NCI-H748 (cell line): ENCODE measurements at regions not wholly inside any gene's neighbourhood (a gene's known extent, or its start where the extent isn't known, plus 50 kb on each side); places are given as distances from the start of the nearest gene placed in this dataset.
"Not testable (repeated sequence)": the region's sequence is repeated elsewhere in the genome, so short reads cannot be mapped to it uniquely, and the experiment has no call there.

Experiments used
- DNase-seq: peaks from one replicate; lab custom pipeline; 2025; ENCODE audit not compliant: unreplicated experiment; lab: John Stamatoyannopoulos, UW

GRCh38 chr3:75241226-75241962 is 422.7 kb upstream of the FRG2C start:
- not testable (repeated sequence) for DNase-seq

- peak; percentile 5 for DNase-seq
Observed at GRCh38 chr3:75242012-75242735, 422.0 kb upstream of the FRG2C start.

GRCh38 chr3:75248974-75249373 is 415.2 kb upstream of the FRG2C start:
- DNase-seq = no peak

- peak; percentile 69 for DNase-seq
Observed at GRCh38 chr3:75254685-75255084, 409.4 kb upstream of the FRG2C start.

GRCh38 chr3:75258825-75259683 is 405.1 kb upstream of the FRG2C start:
- peak; percentile 33 for DNase-seq

GRCh38 chr3:75260975-75261374 is 403.2 kb upstream of the FRG2C start:
- not testable (repeated sequence) for DNase-seq

GRCh38 chr3:75262661-75263060 is 401.5 kb upstream of the FRG2C start:
- no peak for DNase-seq

GRCh38 chr3:75265897-75266296 is 398.2 kb upstream of the FRG2C start:
- DNase-seq = no peak

GRCh38 chr3:75268576-75268975 is 395.6 kb upstream of the FRG2C start:
- DNase-seq = not testable (repeated sequence)

GRCh38 chr3:75272237-75272636 is 391.9 kb upstream of the FRG2C start:
- DNase-seq = not testable (repeated sequence)

GRCh38 chr3:75272691-75273090 is 391.4 kb upstream of the FRG2C start:
- DNase-seq = no peak

- not testable (repeated sequence) for DNase-seq
Observed at GRCh38 chr3:75285531-75286148, 378.5 kb upstream of the FRG2C start.

GRCh38 chr3:75288972-75289574 is 375.1 kb upstream of the FRG2C start:
- not testable (repeated sequence) for DNase-seq

GRCh38 chr3:75294124-75294523 is 370.0 kb upstream of the FRG2C start:
- DNase-seq = peak; percentile 13

GRCh38 chr3:75295013-75295412 is 369.1 kb upstream of the FRG2C start:
- DNase-seq = peak; percentile 60

- no peak for DNase-seq
Observed at GRCh38 chr3:75296858-75297257, 367.3 kb upstream of the FRG2C start.

GRCh38 chr3:75300606-75301005 is 363.5 kb upstream of the FRG2C start:
- DNase-seq = no peak

- DNase-seq = not testable (repeated sequence)
Observed at GRCh38 chr3:75301050-75301449, 363.1 kb upstream of the FRG2C start.

GRCh38 chr3:75303741-75304140 is 360.4 kb upstream of the FRG2C start:
- no peak for DNase-seq

- DNase-seq = no peak
Observed at GRCh38 chr3:75305901-75306300, 358.2 kb upstream of the FRG2C start.

GRCh38 chr3:75311306-75311705 is 352.8 kb upstream of the FRG2C start:
- DNase-seq = not testable (repeated sequence)
